Stimulated activated CD8-positive, alpha-beta memory T cell treated with anti-CD3 and anti-CD28 coated beads, Interleukin-15, amount 100 ng/mL, for 24 hours (primary cell): ENCODE measurements at regions not wholly inside any gene's neighbourhood (a gene's known extent, or its start where the extent isn't known, plus 50 kb on each side); places are given as distances from the start of the nearest gene placed in this dataset.

Source experiments
- DNase-seq: peaks from one replicate; pipeline ENCODE4 v3.0.0-alpha.2; 2020; ENCODE audit warnings: low read depth

- no peak for DNase-seq
Observed at GRCh38 chr5:88967633-88968585, 84.9 kb upstream of the MEF2C start.

GRCh38 chr5:88964831-88965230 is 81.8 kb upstream of the MEF2C start:
- DNase-seq: no peak

GRCh38 chr5:88957013-88957412 is 74.0 kb upstream of the MEF2C start:
- no peak for DNase-seq

GRCh38 chr5:88956416-88956815 is 73.4 kb upstream of the MEF2C start:
- DNase-seq: no peak

- DNase-seq: no peak
Observed at GRCh38 chr5:88955403-88955802, 72.4 kb upstream of the MEF2C start.

GRCh38 chr5:88954511-88954910 is 71.5 kb upstream of the MEF2C start:
- no peak for DNase-seq

GRCh38 chr5:88952996-88953643 is 70.1 kb upstream of the MEF2C start:
- DNase-seq: no peak

GRCh38 chr5:88952344-88952743 is 69.4 kb upstream of the MEF2C start:
- DNase-seq: no peak

GRCh38 chr5:88951457-88951856 is 68.5 kb upstream of the MEF2C start:
- DNase-seq: no peak

GRCh38 chr5:88948746-88949600 is 66.0 kb upstream of the MEF2C start:
- DNase-seq: no peak

- DNase-seq: no peak
Observed at GRCh38 chr5:88944751-88945531, 62.0 kb upstream of the MEF2C start.

GRCh38 chr5:88941581-88941980 is 58.6 kb upstream of the MEF2C start:
- DNase-seq: no peak

- no peak for DNase-seq
Observed at GRCh38 chr5:88940713-88941112, 57.7 kb upstream of the MEF2C start.

- DNase-seq: no peak
Observed at GRCh38 chr5:88939300-88939699, 56.3 kb upstream of the MEF2C start.

- no peak for DNase-seq
Observed at GRCh38 chr5:88938488-88938887, 55.5 kb upstream of the MEF2C start.

- DNase-seq: no peak
Observed at GRCh38 chr5:88937406-88937805, 54.4 kb upstream of the MEF2C start.

- DNase-seq: no peak
Observed at GRCh38 chr5:88934439-88934838, 51.5 kb upstream of the MEF2C start.
